PC-3 (cell line): ENCODE measurements at regions not wholly inside any gene's neighbourhood (a gene's known extent, or its start where the extent isn't known, plus 50 kb on each side); places are given as distances from the start of the nearest gene placed in this dataset.

Experiments used
- EZH2 ChIP-seq: fragments of 300-600 bp; sonication (generic); IDR thresholded peaks from one replicate; pipeline ENCODE4 v1.6.1; 2017; ENCODE audit warnings: antibody characterized with exemption, mild to moderate bottlenecking, low read length; ENCODE audit not compliant: unreplicated experiment
- EZH2phosphoT487 ChIP-seq: fragments of 300-600 bp; sonication (generic); IDR thresholded peaks from 2 replicates; pipeline ENCODE4 v1.6.1; 2018; ENCODE audit warnings: mild to moderate bottlenecking, antibody characterized with exemption, low read length, borderline replicate concordance
- TF ChIP-seq, protein P1 (sequence below): fragments of 300-600 bp; sonication (generic); conservative IDR thresholded peaks from 2 replicates; pipeline ENCODE4 v1.5.1; 2017; ENCODE audit warnings: antibody characterized with exemption, low read depth, mild to moderate bottlenecking, low read length

DNA sequence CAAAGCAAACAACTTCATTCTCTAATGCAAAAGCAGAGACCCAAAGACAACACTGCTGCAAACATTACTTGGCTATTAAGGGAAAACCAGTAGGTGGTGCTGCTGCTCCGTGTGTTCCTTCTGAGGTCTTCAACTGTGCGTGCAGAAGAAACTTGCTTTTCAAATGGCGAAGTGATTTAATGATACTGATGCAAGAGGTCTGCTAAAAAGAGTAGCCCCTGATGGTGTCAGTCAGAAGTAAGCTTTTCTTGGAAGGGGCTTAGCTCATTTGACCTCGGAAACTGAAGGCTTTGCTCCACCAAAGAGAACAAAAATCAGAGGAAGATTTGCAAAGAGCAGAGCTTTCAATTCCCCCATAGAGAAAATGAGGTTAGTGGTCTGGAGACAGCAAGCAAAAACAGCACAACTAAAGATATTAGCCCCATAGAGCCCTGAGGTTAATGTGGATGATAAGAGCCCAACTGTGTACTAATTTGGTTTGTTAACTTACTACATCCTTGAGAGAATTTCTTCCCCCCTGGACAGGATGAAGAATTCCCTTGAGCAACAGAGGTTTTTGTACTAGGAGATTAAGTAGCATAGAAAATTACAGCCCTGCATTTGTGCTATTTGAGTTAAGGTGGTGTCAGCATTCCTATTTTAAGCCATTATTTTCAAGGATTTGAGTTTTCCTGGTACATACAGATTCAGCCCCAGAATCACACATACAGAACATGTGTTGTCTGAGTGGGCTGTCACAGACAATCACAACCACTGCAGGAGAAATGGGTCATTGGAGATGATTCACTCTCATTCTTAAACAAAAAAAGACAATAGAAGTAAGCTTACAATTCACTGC lies 153.2 kb upstream of the C9orf72 start:
- TF ChIP-seq, protein P1, sequence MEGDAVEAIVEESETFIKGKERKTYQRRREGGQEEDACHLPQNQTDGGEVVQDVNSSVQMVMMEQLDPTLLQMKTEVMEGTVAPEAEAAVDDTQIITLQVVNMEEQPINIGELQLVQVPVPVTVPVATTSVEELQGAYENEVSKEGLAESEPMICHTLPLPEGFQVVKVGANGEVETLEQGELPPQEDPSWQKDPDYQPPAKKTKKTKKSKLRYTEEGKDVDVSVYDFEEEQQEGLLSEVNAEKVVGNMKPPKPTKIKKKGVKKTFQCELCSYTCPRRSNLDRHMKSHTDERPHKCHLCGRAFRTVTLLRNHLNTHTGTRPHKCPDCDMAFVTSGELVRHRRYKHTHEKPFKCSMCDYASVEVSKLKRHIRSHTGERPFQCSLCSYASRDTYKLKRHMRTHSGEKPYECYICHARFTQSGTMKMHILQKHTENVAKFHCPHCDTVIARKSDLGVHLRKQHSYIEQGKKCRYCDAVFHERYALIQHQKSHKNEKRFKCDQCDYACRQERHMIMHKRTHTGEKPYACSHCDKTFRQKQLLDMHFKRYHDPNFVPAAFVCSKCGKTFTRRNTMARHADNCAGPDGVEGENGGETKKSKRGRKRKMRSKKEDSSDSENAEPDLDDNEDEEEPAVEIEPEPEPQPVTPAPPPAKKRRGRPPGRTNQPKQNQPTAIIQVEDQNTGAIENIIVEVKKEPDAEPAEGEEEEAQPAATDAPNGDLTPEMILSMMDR: peak; percentile 81
- TF ChIP-seq EZH2phosphoT487 (no peak), EZH2 (no peak)
